Suprapubic skin (tissue), 4 donors: ENCODE measurements at regions not wholly inside any gene's neighbourhood (a gene's known extent, or its start where the extent isn't known, plus 50 kb on each side); places are given as distances from the start of the nearest gene placed in this dataset.

ENCODE experiments used
- DNase-seq, 2 donors: peaks; one replicate each; pipeline ENCODE4 v3.0.0-alpha.2; 2019; ENCODE audit warnings: low spot score in 2 of 2
- H3K27ac ChIP-seq: fragments of 200-600 bp; sonication (generic); one replicate; pipeline ENCODE4 v1.5.1; 2019
- H3K27me3 ChIP-seq: fragments of 200-600 bp; sonication (generic); one replicate; pipeline ENCODE4 v1.5.1; 2019
- H3K36me3 ChIP-seq: fragments of 200-600 bp; sonication (generic); one replicate; pipeline ENCODE4 v1.5.1; 2019
- H3K4me1 ChIP-seq: fragments of 200-600 bp; sonication (generic); one replicate; pipeline ENCODE4 v1.5.1; 2019
- H3K4me3 ChIP-seq: fragments of 200-600 bp; sonication (generic); one replicate; pipeline ENCODE4 v1.5.1; 2019; ENCODE audit warnings: mild to moderate bottlenecking
- H3K9me3 ChIP-seq: fragments of 200-600 bp; sonication (generic); one replicate; pipeline ENCODE4 v1.5.1; 2019
- CTCF ChIP-seq, 2 donors: fragments of 200-600 bp in 1 of 2; fragments of 450-650 bp in 1 of 2; sonication (generic) in 1 of 2; IDR thresholded peaks; one replicate each; pipeline ENCODE4 v1.5.1; 2016 to 2019; ENCODE audit warnings: antibody characterized with exemption in 2 of 2, mild to moderate bottlenecking in 1 of 2, moderate library complexity in 1 of 2
- EP300 ChIP-seq: sonication (generic); formaldehyde crosslinking; IDR thresholded peaks from one replicate; pipeline ENCODE4 v1.6.1; 2017; ENCODE audit warnings: antibody characterized with exemption
- POLR2A ChIP-seq, 2 donors: fragments of 450-650 bp; IDR thresholded peaks; one replicate each; pipeline ENCODE4 v1.6.1; 2017; ENCODE audit warnings: antibody characterized with exemption in 2 of 2, mild to moderate bottlenecking in 2 of 2, moderate library complexity in 2 of 2
- POLR2AphosphoS5 ChIP-seq, 3 donors: sonication (generic); formaldehyde crosslinking; IDR thresholded peaks; one replicate each; pipeline ENCODE4 v1.6.1; 2017; ENCODE audit warnings: antibody characterized with exemption in 3 of 3
- WGBS: methylation state at CpG from one replicate; pipeline ENCODE4 v1.1.5; 2018; 5-methylcytosine and 5-hydroxymethylcytosine counted together

- no peak for DNase-seq
- no peak for TF ChIP-seq EP300
- TF ChIP-seq POLR2AphosphoS5 (IDR thresholded peaks at IDR 0.05) = no peak
- 75% methylated on average over 1 of the region's 1 CpG for WGBS
- Histone ChIP-seq H3K27me3 (peaks cover 51% of the 10 kb centered on the region), H3K36me3 (no peaks in the 10 kb centered on the region), H3K4me3 (no peak overlapping the region), H3K27ac (no peak overlapping the region), H3K4me1 (no peaks in the 10 kb centered on the region), H3K9me3 (no peaks in the 10 kb centered on the region)
Observed at GRCh38 chr13:26976313-26976712, 195.3 kb downstream of the USP12 start.

GRCh38 chr13:26973946-26974345, 197.7 kb downstream of the USP12 start:
- H3K4me3 ChIP-seq = no peak overlapping the region
- TF ChIP-seq EP300 (no peak), POLR2A (IDR thresholded peaks at IDR 0.05) (no peak), POLR2AphosphoS5 (IDR thresholded peaks at IDR 0.05) (no peak), CTCF (IDR thresholded peaks at IDR 0.05) (no peak)
- 82% methylated on average over 4 of the region's 4 CpGs for WGBS
- no peaks in the 10 kb centered on the region for H3K36me3 ChIP-seq
- DNase-seq = no peak
- H3K4me1 ChIP-seq = no peaks in the 10 kb centered on the region
- no peak overlapping the region for H3K27ac ChIP-seq
- peaks cover 38% of the 10 kb centered on the region for H3K27me3 ChIP-seq
- H3K9me3 ChIP-seq = no peaks in the 10 kb centered on the region

GRCh38 chr13:26973295-26973694, 198.3 kb downstream of the USP12 start:
- TF ChIP-seq CTCF (IDR thresholded peaks at IDR 0.05) (no peak), POLR2A (IDR thresholded peaks at IDR 0.05) (no peak), EP300 (no peak), POLR2AphosphoS5 (IDR thresholded peaks at IDR 0.05) (no peak)
- Histone ChIP-seq H3K27me3 (peaks cover 32% of the 10 kb centered on the region), H3K27ac (no peak overlapping the region), H3K4me3 (no peak overlapping the region), H3K9me3 (no peaks in the 10 kb centered on the region), H3K4me1 (no peaks in the 10 kb centered on the region), H3K36me3 (no peaks in the 10 kb centered on the region)
- no peak for DNase-seq
- WGBS = 74% methylated on average over 6 of the region's 6 CpGs

GRCh38 chr13:26971990-26972887, 199.4 kb downstream of the USP12 start:
- no peaks in the 10 kb centered on the region for H3K36me3 ChIP-seq
- no peaks in the 10 kb centered on the region for H3K9me3 ChIP-seq
- H3K27ac ChIP-seq = no peak overlapping the region
- H3K4me1 ChIP-seq = no peaks in the 10 kb centered on the region
- peaks cover 32% of the 10 kb centered on the region for H3K27me3 ChIP-seq
- no peak for DNase-seq
- no peak for TF ChIP-seq CTCF (IDR thresholded peaks at IDR 0.05)
- no peak for TF ChIP-seq EP300
- no peak for TF ChIP-seq POLR2A (IDR thresholded peaks at IDR 0.05)
- no peak for TF ChIP-seq POLR2AphosphoS5 (IDR thresholded peaks at IDR 0.05)
- 38% methylated on average over 9 of the region's 10 CpGs for WGBS
- H3K4me3 ChIP-seq = no peak overlapping the region

- Histone ChIP-seq H3K9me3 (no peaks in the 10 kb centered on the region), H3K27ac (no peak overlapping the region), H3K36me3 (no peaks in the 10 kb centered on the region), H3K4me3 (no peak overlapping the region), H3K4me1 (no peaks in the 10 kb centered on the region), H3K27me3 (peaks cover 17% of the 10 kb centered on the region)
- no peak for DNase-seq
- TF ChIP-seq EP300 = no peak
- TF ChIP-seq POLR2A (IDR thresholded peaks at IDR 0.05) = no peak
- TF ChIP-seq POLR2AphosphoS5 (IDR thresholded peaks at IDR 0.05) = no peak
- no peak for TF ChIP-seq CTCF (IDR thresholded peaks at IDR 0.05)
- WGBS = 66% methylated on average over 22 of the region's 22 CpGs
Observed at GRCh38 chr13:26968431-26969341, 202.9 kb downstream of the USP12 start.
